HG03565 (cell line): ENCODE measurements at regions not wholly inside any gene's neighbourhood (a gene's known extent, or its start where the extent isn't known, plus 50 kb on each side); places are given as distances from the start of the nearest gene placed in this dataset.

Experiments
- ATAC-seq: cut with Tn5 transposase; IDR thresholded peaks from one replicate; pipeline ENCODE4 v1.9.1; 2021; ENCODE audit warnings: mild to moderate bottlenecking, moderate library complexity; ENCODE audit not compliant: unreplicated experiment

GRCh38 chr2:104033399-104033798, 820.5 kb upstream of the POU3F3 start:
- no peak for ATAC-seq

DNA sequence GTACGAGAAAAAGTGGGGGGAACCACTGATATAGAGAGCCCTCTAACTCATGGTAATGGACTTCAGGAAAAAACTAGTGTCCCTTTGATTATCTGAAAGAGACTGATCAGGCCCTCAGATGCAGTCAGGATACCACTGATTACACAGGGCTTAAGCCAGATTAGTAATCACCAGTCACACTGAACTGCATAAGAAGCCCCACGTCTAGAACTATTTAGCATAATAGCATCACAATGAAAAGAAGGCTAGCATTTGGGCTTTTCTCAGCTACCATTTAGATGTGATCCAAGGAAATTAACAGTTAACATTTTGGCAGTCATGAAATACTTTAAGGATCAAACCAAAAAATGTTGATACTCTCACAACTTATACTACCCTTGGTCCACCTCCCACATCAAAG, 813.1 kb upstream of the POU3F3 start:
- no peak for ATAC-seq

GRCh38 chr2:104041351-104041750, 812.6 kb upstream of the POU3F3 start:
- ATAC-seq: no peak

DNA sequence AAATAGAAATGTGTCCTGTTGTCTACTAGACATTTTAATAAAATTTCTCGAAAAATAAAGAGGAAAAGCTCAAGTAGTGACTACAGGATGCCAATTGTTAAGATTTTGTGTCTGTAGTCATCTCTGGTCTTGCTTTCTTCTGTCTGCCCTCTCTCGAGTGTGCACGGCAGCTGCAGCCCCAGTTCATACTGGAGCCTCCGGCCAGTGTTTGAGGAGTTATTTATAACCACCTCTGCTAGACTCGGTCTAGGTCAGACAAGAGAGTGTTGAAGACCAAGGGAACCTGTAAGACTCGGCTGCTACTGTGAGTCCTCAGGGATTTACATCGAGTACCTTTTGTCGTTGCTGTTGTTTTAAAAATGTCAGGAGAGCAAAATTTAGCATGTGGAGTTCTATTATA, 810.1 kb upstream of the POU3F3 start:
- ATAC-seq: no peak

GRCh38 chr2:104045071-104045470, 808.8 kb upstream of the POU3F3 start:
- no peak for ATAC-seq

DNA sequence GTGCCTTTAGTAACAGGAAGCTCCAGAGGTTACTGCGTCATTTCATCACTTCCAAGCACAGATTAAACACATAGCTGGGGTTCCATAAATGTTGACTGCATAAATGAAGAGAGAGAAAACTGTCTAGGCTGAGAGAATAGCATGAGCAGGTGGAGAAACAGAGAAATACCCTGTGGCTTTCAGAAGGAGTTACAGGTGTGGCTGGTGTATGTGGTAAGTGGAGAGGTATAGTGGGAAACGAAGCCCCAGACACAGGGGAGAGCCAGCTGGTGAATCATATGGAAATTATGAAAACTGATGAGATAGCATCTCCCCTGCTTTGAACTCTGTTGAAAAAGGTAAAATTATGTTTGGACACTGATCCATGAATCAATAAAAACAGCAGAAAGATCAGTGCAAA, 807.4 kb upstream of the POU3F3 start:
- ATAC-seq: no peak

GRCh38 chr2:104047516-104047915, 806.4 kb upstream of the POU3F3 start:
- no peak for ATAC-seq

DNA sequence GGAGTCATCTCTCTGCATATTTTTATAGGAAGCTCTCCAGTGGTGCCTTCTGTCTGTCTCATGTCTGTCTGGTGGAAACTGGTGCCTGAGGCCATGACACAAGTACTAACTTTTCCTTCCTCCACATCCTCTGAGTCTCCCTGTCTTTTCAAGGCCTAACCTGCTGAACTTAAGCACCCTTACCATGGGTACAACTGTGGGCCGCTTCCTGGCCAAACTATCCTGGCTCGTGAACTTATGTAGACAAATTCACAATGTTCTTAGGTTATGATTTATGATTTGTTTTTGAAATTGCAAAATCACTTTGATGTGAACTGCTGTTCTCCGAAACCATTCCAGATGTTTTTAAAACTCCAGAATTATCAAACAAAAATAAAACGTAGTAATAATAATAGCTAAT, 804.5 kb upstream of the POU3F3 start:
- ATAC-seq: no peak

- ATAC-seq: no peak
Observed at GRCh38 chr2:104049981-104050380, 803.9 kb upstream of the POU3F3 start.

DNA sequence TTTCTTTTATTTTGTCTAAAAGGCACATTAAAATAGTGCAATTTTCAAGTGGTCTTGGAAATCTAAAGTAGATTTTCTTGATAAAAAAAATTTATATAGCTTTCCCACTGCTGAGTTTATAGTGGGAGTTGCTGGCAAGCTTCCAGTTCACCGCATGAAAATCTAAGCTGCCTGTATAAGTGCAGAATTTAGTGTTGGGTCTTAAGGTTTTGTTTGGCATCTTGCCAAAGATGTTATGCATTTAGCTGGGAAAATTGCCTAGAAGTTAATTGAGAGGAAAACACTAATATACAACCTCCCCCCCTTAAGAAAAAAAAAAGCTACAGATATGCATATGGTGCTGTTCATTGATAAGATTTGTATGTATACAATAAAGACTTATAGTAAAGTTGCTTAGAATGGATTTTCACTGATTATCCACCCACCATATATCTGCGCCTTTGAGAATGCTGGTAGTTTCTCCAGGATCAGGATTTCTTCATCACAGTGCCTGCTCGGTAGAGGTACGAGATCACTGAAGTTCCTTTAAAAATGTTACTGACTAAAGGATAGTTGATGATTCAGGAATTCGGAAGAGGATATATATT, 803.2 kb upstream of the POU3F3 start:
- ATAC-seq: no peak

DNA sequence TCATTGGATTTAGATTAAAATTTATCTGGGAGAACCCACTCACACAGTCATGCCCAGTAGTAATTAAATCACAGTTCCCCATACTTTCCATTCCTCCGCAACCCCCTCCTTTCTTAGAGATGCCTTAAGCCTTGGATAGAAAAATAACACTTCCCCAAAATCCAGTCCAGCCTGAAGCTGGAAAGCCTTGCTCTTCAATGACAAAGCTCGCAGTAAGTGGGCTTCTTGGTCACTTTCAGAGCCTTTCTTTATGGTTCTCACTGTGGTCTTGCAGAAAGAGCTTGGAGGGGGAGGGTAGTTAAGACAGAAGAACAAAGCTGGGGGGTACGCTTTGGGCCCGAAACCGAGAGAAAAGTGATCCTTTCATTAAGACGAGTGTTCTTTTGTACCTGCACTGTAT, 802.1 kb upstream of the POU3F3 start:
- ATAC-seq: no peak

GRCh38 chr2:104052356-104052755, 801.6 kb upstream of the POU3F3 start:
- ATAC-seq: no peak

GRCh38 chr2:104056451-104056850, 797.5 kb upstream of the POU3F3 start:
- no peak for ATAC-seq

DNA sequence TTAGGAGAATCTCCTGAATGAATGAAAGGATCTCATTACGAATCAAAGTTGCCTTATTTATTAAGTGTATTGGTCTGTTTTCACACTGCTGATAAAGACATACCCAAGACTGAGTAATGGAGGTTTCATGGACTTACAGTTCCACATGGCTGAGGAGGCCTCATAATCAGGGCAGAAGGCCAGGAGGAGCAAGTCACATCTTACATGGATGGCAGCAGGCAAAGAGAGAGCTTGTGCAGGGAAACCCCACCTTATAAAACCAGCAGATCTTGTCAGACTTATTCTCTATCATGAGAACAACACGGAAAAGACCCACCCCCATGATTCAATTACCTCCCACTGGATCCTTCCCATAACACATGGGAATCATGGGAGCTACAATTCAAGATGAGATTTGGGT, 785.2 kb upstream of the POU3F3 start:
- no peak for ATAC-seq

DNA sequence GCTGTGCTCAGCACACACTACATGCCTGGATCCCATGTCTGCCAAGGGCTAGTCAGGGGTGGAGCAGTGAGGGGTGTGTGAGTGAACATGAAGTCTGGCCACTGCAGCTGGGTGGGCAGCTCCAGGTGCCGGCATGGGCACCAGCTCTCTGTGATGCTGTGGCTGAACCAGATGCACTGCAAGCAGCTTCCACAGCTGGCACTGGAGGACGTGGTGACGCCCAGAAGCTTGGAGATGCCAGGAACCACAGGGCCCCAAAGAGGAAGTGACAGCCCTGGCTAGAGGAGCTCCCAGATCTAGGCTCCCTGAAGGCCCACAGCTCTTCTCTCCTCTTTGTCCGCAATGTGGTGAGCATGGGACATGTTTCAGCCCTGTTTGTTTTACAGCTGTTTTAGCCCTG, 776.3 kb upstream of the POU3F3 start:
- ATAC-seq: no peak

DNA sequence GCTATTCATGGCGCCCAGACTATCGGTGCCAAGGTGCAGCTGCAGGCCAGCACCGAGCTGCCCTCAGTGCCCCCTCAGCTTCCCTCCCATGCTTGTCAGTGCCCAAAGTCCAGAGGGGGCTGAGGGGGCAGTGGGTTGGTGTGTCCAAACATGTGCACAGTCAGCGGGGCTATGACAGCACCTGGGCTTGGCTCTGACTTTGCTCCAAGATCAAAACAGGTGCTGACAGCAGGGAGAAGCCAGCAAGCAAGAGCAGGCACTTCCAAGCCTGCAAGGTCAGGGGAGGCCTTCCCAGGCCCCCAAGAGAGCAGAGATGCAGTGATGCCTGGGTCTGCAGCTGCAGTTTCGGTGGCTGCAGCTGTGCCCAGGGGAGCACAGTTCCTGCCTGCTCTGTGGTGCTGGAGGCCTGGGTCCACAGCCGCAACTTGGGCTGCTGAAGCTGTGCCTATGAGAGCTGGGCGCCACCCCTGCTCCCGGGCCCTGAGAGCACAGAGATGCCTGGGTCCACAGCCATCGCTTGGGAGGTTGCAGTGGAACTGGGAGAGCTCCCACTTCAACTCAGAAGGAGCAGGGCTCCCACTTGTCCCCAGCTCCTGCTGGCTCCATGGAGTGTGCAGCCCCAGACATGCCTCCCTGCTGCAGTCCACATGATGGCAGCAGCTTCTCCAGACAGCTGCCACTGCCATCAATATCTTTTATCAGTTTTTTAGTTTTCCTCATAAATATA, 775.3 kb upstream of the POU3F3 start:
- no peak for ATAC-seq

GRCh38 chr2:104088745-104089144, 765.2 kb upstream of the POU3F3 start:
- ATAC-seq: no peak

DNA sequence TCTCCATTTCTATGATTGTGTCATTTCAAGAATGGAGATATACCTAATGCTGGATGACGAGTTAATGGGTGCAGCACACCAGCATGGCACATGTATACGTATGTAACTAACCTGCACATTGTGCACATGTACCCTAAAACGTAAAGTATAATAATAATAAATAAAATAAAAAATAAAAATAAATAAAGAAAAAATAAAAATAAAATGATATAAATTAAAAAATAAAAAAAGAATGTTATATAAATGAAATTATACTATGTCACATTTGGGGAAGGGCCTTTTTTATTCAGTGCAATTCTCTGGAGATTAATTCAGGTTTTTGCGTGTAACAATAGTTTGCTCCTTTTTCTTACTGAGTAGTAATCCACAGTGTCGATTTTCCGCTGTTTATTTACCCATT, 763.5 kb upstream of the POU3F3 start:
- ATAC-seq: no peak

DNA sequence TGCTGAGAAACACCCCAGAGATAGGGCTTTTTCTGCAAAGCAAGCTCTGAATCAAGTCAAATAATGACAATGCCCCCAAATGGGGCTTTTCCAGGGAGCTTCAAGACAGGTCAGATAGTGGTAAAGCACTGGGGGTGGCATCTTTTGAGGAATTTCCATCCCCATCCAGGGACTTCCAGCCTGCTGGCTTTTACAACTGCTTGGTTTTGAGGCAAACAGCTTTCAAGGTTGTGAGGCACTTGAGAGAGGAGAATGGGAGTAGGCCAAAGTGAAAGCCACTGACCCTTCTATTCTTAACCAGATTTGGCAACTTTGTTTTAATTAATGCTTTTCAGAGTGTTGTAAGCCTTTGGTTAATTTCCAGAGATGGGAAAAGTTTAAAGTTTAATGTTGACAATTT, 762.0 kb upstream of the POU3F3 start:
- ATAC-seq: no peak

- no peak for ATAC-seq
Observed at GRCh38 chr2:104092886-104093285, 761.0 kb upstream of the POU3F3 start.

- no peak for ATAC-seq
Observed at GRCh38 chr2:104102615-104103014, 751.3 kb upstream of the POU3F3 start.

- no peak for ATAC-seq
Observed at GRCh38 chr2:104109356-104109755, 744.6 kb upstream of the POU3F3 start.

DNA sequence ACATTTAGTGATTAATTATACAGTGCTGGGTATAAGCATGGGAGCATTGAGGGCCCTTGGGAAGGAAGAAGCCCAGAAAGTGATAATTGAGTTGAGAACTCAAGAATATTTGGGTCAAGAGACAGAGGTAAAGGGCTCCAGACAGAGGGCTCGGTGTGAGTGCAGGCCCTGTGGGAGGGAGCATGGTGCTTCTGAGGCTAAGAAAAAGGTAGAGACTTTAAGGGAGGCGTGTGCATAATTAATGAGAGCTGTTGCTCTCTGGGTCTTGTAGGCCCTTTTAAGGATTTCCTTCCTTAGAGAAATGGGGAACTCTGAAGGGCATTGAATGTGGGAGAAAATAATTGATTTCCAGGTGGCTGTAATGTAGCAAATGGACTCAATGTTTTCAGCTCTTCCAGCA, 735.0 kb upstream of the POU3F3 start:
- no peak for ATAC-seq
